NCI-H460 (cell line): ENCODE measurements at regions not wholly inside any gene's neighbourhood (a gene's known extent, or its start where the extent isn't known, plus 50 kb on each side); places are given as distances from the start of the nearest gene placed in this dataset.

ENCODE experiments used
- DNase-seq: peaks from one replicate; pipeline ENCODE4 v3.0.0-alpha.2; 2016; ENCODE audit warnings: low read depth; ENCODE audit errors: extremely low read depth

GRCh38 chr3:187618722-187619121 is 51.5 kb downstream of the SST start:
- no peak for DNase-seq

GRCh38 chr3:187617213-187617612 is 53.0 kb downstream of the SST start:
- DNase-seq = no peak

DNA sequence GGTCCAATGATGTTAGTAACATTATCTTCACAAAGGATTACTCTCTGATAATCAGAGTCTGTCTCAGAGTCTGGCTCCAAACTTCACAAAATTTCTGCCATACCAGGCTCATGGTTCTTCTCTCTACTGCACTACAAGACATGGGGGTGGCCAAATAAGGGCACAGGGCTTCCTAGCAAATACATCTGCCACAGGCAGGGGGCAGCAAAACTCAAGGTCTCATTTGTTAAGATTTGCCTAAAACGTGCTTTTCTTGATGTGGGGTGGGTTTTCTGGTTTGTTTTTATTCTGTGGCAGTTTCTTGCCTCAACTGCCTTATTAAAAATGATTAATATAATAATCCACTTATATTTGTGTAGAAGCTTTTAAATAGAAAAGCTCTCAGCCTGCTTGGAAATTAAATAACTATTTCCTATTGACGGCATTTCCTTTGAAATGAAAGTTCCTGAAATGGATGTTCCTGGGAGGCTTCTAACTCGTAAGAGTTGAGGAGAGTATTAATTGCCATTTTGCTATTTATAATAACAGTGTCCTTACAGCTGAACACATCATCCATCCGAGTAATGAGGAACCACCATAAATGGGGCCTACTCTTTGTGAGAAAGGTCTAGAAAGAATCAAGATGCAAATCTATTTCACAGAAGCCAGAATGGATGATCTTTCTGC is 53.8 kb downstream of the SST start:
- DNase-seq = peak; percentile 18

DNA sequence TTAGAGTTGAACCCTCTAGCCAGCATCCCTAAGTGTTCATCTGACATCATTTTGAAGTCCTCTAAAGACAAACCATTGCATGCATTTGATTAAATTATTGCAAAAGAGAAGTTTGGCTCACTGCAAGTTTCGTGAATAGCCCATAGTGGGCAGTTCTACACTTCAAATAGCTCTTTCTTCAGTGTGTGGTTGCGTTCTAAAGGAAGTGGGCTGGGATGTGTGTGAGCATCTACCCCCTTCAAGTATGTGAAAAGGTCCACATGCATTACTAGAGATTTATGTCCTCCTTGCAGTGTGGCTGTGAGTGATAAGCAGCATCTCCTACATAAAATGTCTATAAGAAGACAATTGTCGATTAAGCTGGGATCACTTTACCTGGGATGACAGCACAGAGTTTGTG is 54.6 kb downstream of the SST start:
- no peak for DNase-seq

DNA sequence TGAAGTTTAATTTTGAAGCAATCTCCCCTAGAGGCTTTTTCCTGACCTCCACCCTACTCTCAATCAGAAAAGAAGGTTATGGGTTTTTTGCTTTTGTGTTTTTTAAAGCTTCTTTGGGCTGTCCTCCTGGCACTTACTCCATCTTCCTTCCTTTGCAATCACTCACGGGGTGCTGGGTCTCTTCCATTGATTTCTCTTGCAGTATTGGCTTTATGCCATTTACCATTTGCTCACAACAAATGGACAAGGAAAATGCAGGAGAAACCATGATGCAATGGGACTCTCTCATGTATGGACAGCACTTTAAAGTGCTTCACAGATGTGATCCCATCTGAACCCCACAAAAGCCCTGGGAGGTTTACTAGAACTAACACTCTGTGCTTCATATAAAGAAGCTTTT is 57.5 kb downstream of the SST start:
- DNase-seq = no peak

DNA sequence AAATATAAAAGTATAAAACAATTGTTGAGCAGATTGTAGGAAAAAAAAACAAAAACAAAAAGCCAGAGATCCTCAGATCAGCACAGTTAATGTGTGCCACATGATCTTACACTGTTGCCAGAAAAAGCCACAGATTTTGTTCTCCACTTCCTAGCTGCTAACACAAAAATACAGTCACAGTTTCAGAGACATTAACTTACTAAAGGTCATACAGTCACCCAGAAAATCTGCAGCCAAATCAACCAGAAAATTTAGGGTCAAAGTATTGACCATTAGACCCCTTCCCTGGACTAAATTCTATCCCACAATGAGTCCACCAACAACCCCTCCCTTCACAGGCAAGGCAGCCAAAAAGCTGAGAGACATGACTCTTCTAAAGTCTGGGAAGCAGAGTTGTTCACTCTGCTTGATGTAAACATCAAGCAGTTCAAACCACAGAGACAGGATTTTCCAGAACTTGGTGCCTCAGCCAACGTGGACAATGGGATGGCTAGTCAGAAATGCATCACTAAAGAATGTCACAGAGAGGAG is 59.1 kb downstream of the SST start:
- DNase-seq = no peak

DNA sequence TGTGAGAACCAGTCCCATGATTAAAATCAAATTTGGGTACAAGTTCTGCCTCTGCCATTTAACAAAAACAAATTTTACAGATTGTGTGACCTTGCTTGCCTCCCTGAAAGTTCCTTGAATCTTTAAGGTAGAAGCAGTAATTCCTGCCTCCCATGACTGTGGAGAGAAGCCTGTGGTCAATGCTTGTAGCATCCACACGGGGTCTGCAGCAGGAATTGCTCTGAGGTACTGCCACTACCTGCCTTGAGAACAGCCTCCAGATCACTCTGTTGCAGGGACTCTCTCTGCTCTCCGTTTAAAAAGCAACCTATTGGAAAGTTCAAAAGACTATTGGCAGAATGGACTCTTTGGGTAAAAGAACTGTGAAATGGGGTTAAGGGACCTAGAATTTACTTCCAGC is 75.9 kb downstream of the SST start:
- no peak for DNase-seq

- no peak for DNase-seq
Observed at GRCh38 chr3:187593451-187593850, 76.7 kb downstream of the SST start.

GRCh38 chr3:187590861-187591576 is 79.2 kb downstream of the SST start:
- DNase-seq = no peak

DNA sequence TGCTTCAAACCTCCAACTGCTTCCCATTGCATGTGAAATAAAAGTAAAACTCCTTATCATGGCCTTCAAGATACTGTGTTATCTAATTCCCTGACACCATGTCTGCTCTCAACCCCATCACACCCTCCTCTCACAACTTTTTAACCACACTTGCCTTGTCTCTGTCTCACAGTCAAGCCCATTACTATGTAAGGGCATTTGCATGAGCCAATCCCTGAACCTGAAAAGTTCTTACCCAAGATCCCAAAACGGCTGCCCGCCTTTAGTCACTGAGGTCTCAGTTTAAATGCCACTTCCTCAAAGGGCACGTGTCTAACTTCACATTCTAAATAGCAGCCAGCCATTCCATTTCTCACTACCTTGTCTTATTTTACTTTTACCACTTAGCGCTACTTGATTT is 83.1 kb downstream of the SST start:
- no peak for DNase-seq

- DNase-seq = no peak
Observed at GRCh38 chr3:187586226-187586625, 84.0 kb downstream of the SST start.

DNA sequence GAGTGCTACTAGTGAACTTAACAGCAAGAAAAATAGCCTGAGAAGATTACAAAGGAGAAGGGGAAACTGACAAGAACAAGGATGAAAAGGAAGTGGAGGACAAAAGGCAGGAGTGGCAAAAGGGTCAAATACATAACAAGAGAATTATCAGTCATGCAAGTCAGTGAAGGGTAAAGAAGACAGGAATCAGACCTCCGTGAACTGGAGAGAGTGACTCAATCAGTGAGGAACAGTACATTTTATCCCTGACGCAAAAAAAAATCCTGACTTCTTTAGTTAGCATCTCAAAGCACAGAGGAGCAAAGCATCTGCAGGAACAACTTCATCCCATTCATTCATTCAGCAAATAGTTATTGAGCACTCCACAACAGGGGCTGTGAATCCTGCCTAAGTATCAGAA is 97.8 kb downstream of the SST start:
- DNase-seq = no peak

DNA sequence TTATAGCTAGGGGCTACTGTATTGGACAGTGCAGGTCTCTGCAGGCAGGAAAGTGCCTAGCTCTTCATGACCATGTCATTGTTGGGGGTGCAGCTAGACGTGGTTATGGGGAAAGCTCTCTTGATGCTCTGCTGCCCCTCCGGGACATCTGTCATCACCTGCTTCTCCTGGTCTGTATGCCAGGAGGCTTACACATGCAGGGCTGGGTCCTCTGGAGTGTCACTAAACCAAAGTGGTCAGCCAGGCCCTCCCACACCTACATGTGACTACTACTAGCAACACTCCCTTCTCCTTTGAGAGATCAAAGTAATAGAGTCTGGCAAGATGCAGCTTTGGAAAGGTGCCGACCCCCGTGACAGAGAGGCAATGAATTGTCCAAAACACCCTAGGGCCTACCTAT is 98.5 kb downstream of the SST start:
- no peak for DNase-seq

- DNase-seq = no peak
Observed at GRCh38 chr3:187570776-187571175, 99.4 kb downstream of the SST start.

DNA sequence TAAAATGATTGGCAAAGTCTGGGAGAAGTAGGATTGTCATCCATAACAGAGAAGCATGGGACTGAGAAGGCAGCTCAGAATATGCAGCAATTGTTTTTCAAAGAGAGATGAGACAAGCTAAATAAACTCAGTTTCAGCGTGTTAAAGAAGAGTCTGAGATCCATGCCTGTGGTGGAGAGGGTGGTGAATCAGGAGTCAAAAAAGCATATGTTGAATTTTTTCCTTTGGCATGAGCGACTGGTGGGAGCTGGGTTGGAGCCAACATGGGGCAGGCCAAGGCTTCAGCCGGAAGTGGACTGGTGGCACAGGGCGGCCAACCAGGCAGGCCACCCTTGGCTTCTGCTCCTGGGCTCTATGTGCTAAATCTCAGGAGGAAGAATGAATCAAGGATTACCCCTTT is 102.0 kb downstream of the SST start:
- no peak for DNase-seq

- DNase-seq = no peak
Observed at GRCh38 chr3:187567661-187568121, 102.5 kb downstream of the SST start.

GRCh38 chr3:187567021-187567420 is 103.2 kb downstream of the SST start:
- DNase-seq = no peak

DNA sequence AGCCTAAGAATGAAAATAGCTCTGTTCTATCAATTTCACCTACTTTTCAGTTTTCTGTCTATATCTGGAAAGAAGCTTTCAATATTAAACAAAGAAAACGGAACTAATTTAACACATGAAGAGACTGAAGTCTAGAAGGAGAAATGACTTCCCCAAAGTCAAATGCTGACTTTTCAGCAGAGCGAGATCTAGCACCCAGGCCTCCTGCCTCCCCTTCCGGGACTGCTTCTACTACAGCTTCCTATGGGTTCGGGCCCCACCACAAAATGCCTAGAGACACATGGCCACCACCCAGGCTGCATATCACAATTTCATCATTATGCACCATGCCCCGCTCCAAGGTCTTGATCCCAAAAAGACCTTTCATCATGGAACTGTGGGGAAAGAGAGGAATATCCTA is 104.5 kb downstream of the SST start:
- no peak for DNase-seq

DNA sequence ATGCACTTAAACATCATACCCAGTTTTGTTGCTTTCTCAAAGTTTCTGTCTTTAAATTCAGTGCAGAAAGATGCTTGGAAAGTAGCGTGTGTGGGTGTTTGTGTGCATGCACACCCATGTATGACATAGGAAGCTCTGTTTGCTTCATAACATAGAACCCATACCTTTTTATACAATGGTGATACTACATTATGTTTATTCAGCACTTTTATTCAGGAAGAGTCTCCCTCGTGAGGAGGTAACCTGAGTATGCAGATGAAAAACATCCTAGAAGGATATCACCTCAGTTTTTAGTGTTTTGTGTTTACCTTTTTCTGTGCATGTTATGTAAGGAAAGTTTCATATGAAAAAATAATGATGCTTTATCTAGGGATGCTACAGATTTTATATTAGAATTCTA is 111.2 kb downstream of the SST start:
- DNase-seq = no peak

- DNase-seq = no peak
Observed at GRCh38 chr3:187551416-187551815, 118.8 kb downstream of the SST start.

DNA sequence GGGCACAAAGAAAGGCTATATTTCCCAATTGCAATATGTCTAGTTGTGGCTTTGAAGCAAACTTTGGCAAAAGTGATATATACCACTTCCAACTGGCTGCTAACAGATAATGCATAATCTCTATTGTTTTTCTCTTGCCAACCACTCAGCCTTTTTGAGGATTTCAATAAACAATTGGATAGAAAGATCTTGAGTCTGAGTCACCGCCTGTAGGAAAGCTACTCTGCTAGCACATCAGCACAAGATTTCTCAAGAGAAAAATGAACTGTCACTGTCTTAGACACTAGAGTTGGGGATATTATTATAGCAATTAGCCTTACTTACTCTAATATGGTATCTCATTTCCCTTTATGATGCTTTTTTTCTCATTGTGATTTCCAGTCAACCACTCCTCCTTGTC is 119.7 kb downstream of the SST start:
- no peak for DNase-seq

DNA sequence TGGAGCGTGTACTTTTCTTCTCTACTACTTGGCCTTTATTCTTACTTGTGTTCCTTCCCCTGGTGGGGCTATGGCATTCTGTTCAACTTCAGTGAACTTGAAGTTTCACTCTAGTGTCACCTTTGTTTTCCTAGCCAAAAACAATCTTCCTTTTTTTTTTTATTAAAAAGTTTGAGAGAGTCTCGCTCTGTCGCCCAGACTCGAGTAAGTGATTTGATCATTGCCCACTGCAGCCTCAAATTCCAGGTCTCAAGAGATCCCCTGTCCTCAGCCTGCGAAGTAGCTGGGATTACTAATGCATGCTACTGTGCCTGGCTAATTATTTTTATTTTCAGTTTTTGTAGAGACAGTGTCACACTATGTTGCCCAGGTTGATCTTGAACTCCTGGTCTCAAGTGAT is 124.8 kb downstream of the SST start:
- no peak for DNase-seq
